HEK293T (cell line): ENCODE measurements at regions not wholly inside any gene's neighbourhood (a gene's known extent, or its start where the extent isn't known, plus 50 kb on each side); places are given as distances from the start of the nearest gene placed in this dataset.

Experiments
- CTCF ChIA-PET: fragments of 350-600 bp; formaldehyde crosslinking; extraction: SDS; loops from one replicate; lab custom pipeline; 2021; ENCODE audit warnings: antibody characterized with exemption, inconsistent platforms; lab: Yijun Ruan, JAX
- POLR2A ChIA-PET: fragments of 350-600 bp; formaldehyde crosslinking; extraction: SDS; loops from one replicate; lab custom pipeline; 2020; ENCODE audit warnings: antibody characterized with exemption, inconsistent platforms; lab: Yijun Ruan, JAX
- DNase-seq: peaks from one replicate; pipeline ENCODE4 v3.0.0; 2012; ENCODE audit warnings: mixed read lengths; ENCODE audit errors: extremely low spot score
- ARNT ChIP-seq: fragments of 450-650 bp; IDR thresholded peaks from 2 replicates; pipeline ENCODE4 v1.6.1; 2017; ENCODE audit warnings: mild to moderate bottlenecking
- BHLHE40 ChIP-seq: fragments of 450-650 bp; IDR thresholded peaks from 2 replicates; pipeline ENCODE4 v1.6.1; 2016; ENCODE audit warnings: mild to moderate bottlenecking, moderate library complexity, borderline replicate concordance
- CTBP1 ChIP-seq: fragments of 450-650 bp; IDR thresholded peaks from 2 replicates; pipeline ENCODE4 v1.6.1; 2016; ENCODE audit warnings: borderline replicate concordance
- ELF4 ChIP-seq: fragments of 450-650 bp; IDR thresholded peaks from 2 replicates; pipeline ENCODE4 v1.6.1; 2017; ENCODE audit warnings: antibody characterized with exemption
- FOXA1 ChIP-seq: fragments of 450-650 bp; IDR thresholded peaks from 2 replicates; pipeline ENCODE4 v1.6.1; 2016; ENCODE audit warnings: mild to moderate bottlenecking
- FOXK2 ChIP-seq: fragments of 450-650 bp; IDR thresholded peaks from 2 replicates; pipeline ENCODE4 v1.6.1; 2016; ENCODE audit warnings: mild to moderate bottlenecking
- FOXM1 ChIP-seq: fragments of 450-650 bp; IDR thresholded peaks from 2 replicates; pipeline ENCODE4 v1.6.1; 2017; ENCODE audit warnings: mild to moderate bottlenecking, borderline replicate concordance
- HDGF ChIP-seq: fragments of 450-650 bp; IDR thresholded peaks from 2 replicates; pipeline ENCODE4 v1.6.1; 2017; ENCODE audit warnings: antibody characterized with exemption, borderline replicate concordance
- L3MBTL2 ChIP-seq: fragments of 450-650 bp; conservative IDR thresholded peaks from 2 replicates; pipeline ENCODE4 v1.6.1; 2016; ENCODE audit warnings: mild to moderate bottlenecking
- LEF1 ChIP-seq: fragments of 450-650 bp; IDR thresholded peaks from 2 replicates; pipeline ENCODE4 v1.6.1; 2017; ENCODE audit warnings: mild to moderate bottlenecking, borderline replicate concordance
- NFRKB ChIP-seq: fragments of 450-650 bp; IDR thresholded peaks from 2 replicates; pipeline ENCODE4 v1.6.1; 2016; ENCODE audit warnings: mild to moderate bottlenecking, moderate library complexity
- PKNOX1 ChIP-seq: fragments of 450-650 bp; IDR thresholded peaks from 2 replicates; pipeline ENCODE4 v1.6.1; 2016
- SP1 ChIP-seq: fragments of 450-650 bp; IDR thresholded peaks from 2 replicates; pipeline ENCODE4 v1.6.1; 2017
- SUZ12 ChIP-seq: fragments of 450-650 bp; IDR thresholded peaks from 2 replicates; pipeline ENCODE4 v1.6.1; 2016; ENCODE audit warnings: mild to moderate bottlenecking
- TARDBP ChIP-seq: fragments of 450-650 bp; IDR thresholded peaks from 2 replicates; pipeline ENCODE4 v1.6.1; 2016
- ZNF384 ChIP-seq: fragments of 450-650 bp; IDR thresholded peaks from 2 replicates; pipeline ENCODE4 v1.6.1; 2016

DNA sequence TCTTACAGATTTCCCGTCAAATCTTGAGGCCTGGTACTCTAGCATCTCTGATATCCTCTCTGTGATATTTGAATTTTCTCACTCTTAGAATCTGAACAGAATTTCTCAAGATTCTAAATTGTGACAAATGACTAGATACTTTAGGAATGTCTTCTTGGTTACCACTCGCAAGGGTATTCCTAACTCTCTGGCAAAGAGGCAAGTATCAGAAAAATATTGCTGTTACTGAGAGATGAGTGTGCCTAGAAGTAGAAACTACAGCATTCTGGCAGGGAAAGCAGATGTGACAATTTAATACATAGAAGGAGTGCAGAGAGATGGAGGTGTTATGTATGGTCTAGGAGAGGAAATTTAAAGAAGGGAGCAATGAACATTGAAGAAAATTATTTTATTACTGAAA, 467.8 kb downstream of the LRIG3 start:
- ChIA-PET POLR2A (no interaction called here), CTCF (no interaction called here)
- no peak for DNase-seq
- TF ChIP-seq BHLHE40 (no peak), FOXA1 (no peak), FOXM1 (no peak), ZNF384 (no peak), ELF4 (no peak), HDGF (no peak), FOXK2 (no peak), TARDBP (no peak), NFRKB (no peak), SUZ12 (no peak), LEF1 (no peak), ARNT (no peak), SP1 (no peak), PKNOX1 (no peak), L3MBTL2 (no peak), CTBP1 (no peak)

DNA sequence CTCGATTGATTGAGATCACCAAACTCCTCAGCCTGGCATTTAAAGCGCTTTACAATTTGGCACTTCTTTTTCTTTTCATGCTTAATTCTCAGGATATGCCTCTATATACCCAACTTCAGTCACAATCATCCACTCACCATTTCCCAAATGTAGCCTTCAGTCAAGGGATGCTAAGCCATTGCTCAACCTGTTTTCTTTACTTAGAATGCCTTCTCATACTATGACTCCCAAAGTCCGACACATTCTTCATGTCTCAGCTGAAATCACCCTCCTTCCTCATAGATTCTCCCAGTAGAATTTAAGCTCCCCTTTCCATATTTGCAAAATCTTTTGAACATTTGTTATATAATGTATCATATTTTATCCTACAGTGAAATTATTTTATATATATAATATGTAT, 467.0 kb downstream of the LRIG3 start:
- CTCF ChIA-PET, result no interaction called here
- no peak for DNase-seq
- TF ChIP-seq LEF1, result no peak
- TF ChIP-seq SUZ12, result no peak
- no peak for TF ChIP-seq HDGF
- TF ChIP-seq ZNF384, result no peak
- TF ChIP-seq L3MBTL2, result no peak
- TF ChIP-seq SP1, result no peak
- no peak for TF ChIP-seq TARDBP
- TF ChIP-seq FOXM1, result no peak
- TF ChIP-seq NFRKB, result no peak
- TF ChIP-seq ARNT, result no peak
- no peak for TF ChIP-seq FOXA1
- TF ChIP-seq BHLHE40, result no peak
- no peak for TF ChIP-seq FOXK2
- TF ChIP-seq PKNOX1, result no peak
- no peak for TF ChIP-seq CTBP1
- no peak for TF ChIP-seq ELF4
- POLR2A ChIA-PET, result no interaction called here

DNA sequence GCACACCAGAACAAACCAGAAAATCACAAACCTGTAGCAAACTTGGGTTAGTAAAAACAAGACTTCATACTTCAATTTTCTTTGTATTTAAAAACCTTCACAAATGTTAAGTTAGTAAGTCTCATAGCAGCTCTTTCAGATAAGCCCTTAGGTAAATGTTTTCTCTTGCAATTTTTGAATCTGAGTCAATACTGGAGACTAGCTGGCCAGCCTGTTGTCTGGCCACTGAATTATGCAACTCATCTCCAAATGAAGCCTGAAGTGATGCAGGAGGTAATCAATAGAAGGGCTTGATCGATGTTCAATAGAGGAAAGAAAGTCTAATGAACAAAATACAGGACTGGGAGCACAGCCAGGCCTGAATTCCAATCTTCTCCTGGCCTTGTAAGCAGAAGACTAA, 465.2 kb downstream of the LRIG3 start:
- POLR2A ChIA-PET, result no interaction called here
- CTCF ChIA-PET, result no interaction called here
- TF ChIP-seq FOXK2 (no peak), LEF1 (no peak), ELF4 (no peak), BHLHE40 (no peak), TARDBP (no peak), SP1 (no peak), NFRKB (no peak), PKNOX1 (no peak), ZNF384 (no peak), HDGF (no peak), ARNT (no peak), FOXA1 (no peak), SUZ12 (no peak)
- no peak for DNase-seq

DNA sequence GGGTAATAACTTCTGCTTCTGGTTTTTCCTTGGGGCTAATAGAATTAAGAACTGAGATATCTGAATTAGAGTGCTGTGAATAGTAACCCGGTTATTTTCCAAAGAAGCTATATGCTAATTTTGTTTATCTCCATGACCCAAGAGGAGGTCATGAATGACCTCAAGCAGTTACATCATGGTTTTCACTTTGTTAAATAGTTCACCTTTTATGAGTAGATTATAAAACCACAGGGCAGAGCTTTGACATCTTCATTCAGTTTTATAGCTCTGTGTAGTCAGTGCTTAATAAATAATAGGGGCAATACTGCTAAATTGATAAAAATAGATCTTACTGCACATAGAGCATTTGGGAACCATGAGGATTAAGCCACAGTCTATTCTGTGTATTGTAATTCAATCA, 462.2 kb downstream of the LRIG3 start:
- no peak for DNase-seq
- TF ChIP-seq L3MBTL2 (no peak), FOXK2 (no peak), ELF4 (no peak), FOXA1 (no peak), HDGF (no peak), TARDBP (no peak), CTBP1 (no peak), PKNOX1 (no peak), FOXM1 (no peak), SUZ12 (no peak), SP1 (no peak), ARNT (no peak), BHLHE40 (no peak), NFRKB (no peak), ZNF384 (no peak), LEF1 (no peak)
- CTCF ChIA-PET, result no interaction called here
- POLR2A ChIA-PET, result no interaction called here

GRCh38 chr12:58459191-58459590, 461.1 kb downstream of the LRIG3 start:
- TF ChIP-seq CTBP1 (no peak), SP1 (no peak), ELF4 (no peak)
- ChIA-PET POLR2A (no interaction called here), CTCF (no interaction called here)
- DNase-seq, result no peak

GRCh38 chr12:58463051-58463450, 457.3 kb downstream of the LRIG3 start:
- TF ChIP-seq BHLHE40, result no peak
- TF ChIP-seq ELF4, result no peak
- no peak for TF ChIP-seq TARDBP
- TF ChIP-seq ZNF384, result no peak
- no peak for TF ChIP-seq FOXK2
- no peak for TF ChIP-seq HDGF
- no peak for TF ChIP-seq NFRKB
- TF ChIP-seq FOXM1, result no peak
- no peak for TF ChIP-seq PKNOX1
- TF ChIP-seq ARNT, result no peak
- TF ChIP-seq CTBP1, result no peak
- no peak for TF ChIP-seq FOXA1
- no peak for TF ChIP-seq L3MBTL2
- no peak for TF ChIP-seq SP1
- no peak for TF ChIP-seq LEF1
- no peak for TF ChIP-seq SUZ12
- ChIA-PET POLR2A (no interaction called here), CTCF (no interaction called here)
- DNase-seq, result no peak
